HCT116 (cell line): ENCODE measurements at regions not wholly inside any gene's neighbourhood (a gene's known extent, or its start where the extent isn't known, plus 50 kb on each side); places are given as distances from the start of the nearest gene placed in this dataset.

Experiments
- ATAC-seq: fragments of 200-7000 bp; cut with Tn5 transposase; 2 replicates; pipeline ENCODE4 v1.9.1; 2020; ENCODE audit warnings: mild to moderate bottlenecking, moderate library complexity
- BruUV-seq: library from RNA; stranded (reverse); fragments of 400-500 nt; replicated peaks from 2 replicates; lab custom pipeline; 2021; lab: Mats Ljungman, UMichigan
- CTCF ChIA-PET: fragments of 300-600 bp; sonication (Branson Sonifier 250); formaldehyde crosslinking; loops from one replicate; lab custom pipeline; 2021; ENCODE audit warnings: antibody characterized with exemption; lab: Charles Lee
- POLR2A ChIA-PET: fragments of 300-600, 350-600 bp; sonication (Branson Sonifier 250); formaldehyde crosslinking; loops from one replicate; lab custom pipeline; 2021; ENCODE audit warnings: antibody characterized with exemption; lab: Charles Lee
- RAD21 ChIA-PET, 2 experiments: fragments of 300-600 bp; sonication (Branson Sonifier 250); formaldehyde crosslinking; loops; one replicate each; lab custom pipeline; 2023; ENCODE audit warnings: low total read pairs in 2 of 2; ENCODE audit not compliant: uncharacterized antibody in 2 of 2, unreplicated experiment in 2 of 2, low non-redundant PET in 1 of 2; lab: Charles Lee
- DNase-seq: peaks from one replicate; pipeline ENCODE4 v3.0.0-alpha.2; 2010; ENCODE audit warnings: low read depth, low spot score
- H2AFZ ChIP-seq: fragments of 200-600 bp; shearing (Covaris generic), sonication (generic); 2 replicates; pipeline ENCODE4 v1.6.1; 2017; ENCODE audit warnings: low read depth, mixed run types, mixed read lengths, antibody characterized with exemption, low read length; ENCODE audit not compliant: poor library complexity, severe bottlenecking
- H3K27ac ChIP-seq: 2 replicates; pipeline ENCODE4 v1.5.1; 2012; ENCODE audit warnings: low read depth, low read length
- H3K27me3 ChIP-seq: fragments of 200-600 bp; sonication (generic); 2 replicates; pipeline ENCODE4 v1.6.1; 2016; ENCODE audit warnings: mixed run types, low read length, mixed read lengths; ENCODE audit not compliant: insufficient read depth
- H3K36me3 ChIP-seq, 2 experiments: fragments of 200-500 bp in 1 of 2; fragments of 200-600 bp in 1 of 2; sonication (Bioruptor generic) in 1 of 2; sonication (generic) in 1 of 2; 2 replicates each; pipeline versions ENCODE4 v1.5.1 to v1.6.1; 2014 to 2016; ENCODE audit warnings: low read length in 2 of 2, inconsistent platforms in 1 of 2, mixed read lengths in 1 of 2, mixed run types in 1 of 2; ENCODE audit not compliant: insufficient read depth in 2 of 2, control insufficient read depth in 1 of 2
- H3K4me1 ChIP-seq, 2 experiments: fragments of 200-600 bp in 1 of 2; sonication (generic) in 1 of 2; 2 replicates each; pipeline versions ENCODE4 v1.5.1 to v1.6.1; 2012 to 2017; ENCODE audit warnings: low read length in 2 of 2, inconsistent platforms in 1 of 2, mild to moderate bottlenecking in 1 of 2, mixed read lengths in 1 of 2, mixed run types in 1 of 2, moderate library complexity in 1 of 2; ENCODE audit not compliant: insufficient read depth in 2 of 2, control insufficient read depth in 1 of 2
- H3K4me2 ChIP-seq: fragments of 200-600 bp; sonication (generic); 2 replicates; pipeline ENCODE4 v1.6.1; 2017; ENCODE audit warnings: mixed run types, low read length, mixed read lengths
- H3K4me3 ChIP-seq, 2 experiments: fragments of 200-600 bp in 1 of 2; sonication (generic) in 1 of 2; replicated peaks in 1 of 2; 2 replicates each; pipeline ENCODE4 v1.5.1; 2011 to 2016; ENCODE audit warnings: low read length in 2 of 2, control low read depth in 1 of 2, low read depth in 1 of 2, mild to moderate bottlenecking in 1 of 2, mixed read lengths in 1 of 2, mixed run types in 1 of 2
- H3K79me2 ChIP-seq: fragments of 200-600 bp; sonication (generic); 2 replicates; pipeline ENCODE4 v1.6.1; 2017; ENCODE audit warnings: mild to moderate bottlenecking, mixed run types, low read length, moderate library complexity, mixed read lengths; ENCODE audit not compliant: insufficient read depth
- H3K9ac ChIP-seq: fragments of 200-600 bp; sonication (generic); 2 replicates; pipeline ENCODE4 v1.6.1; 2016; ENCODE audit warnings: low read length, mixed read lengths
- H3K9me2 ChIP-seq: fragments of 200-600 bp; sonication (generic), shearing (Covaris generic); 2 replicates; pipeline ENCODE4 v1.6.1; 2017; ENCODE audit warnings: mixed run types, mild to moderate bottlenecking, moderate library complexity; ENCODE audit not compliant: insufficient read depth
- H3K9me3 ChIP-seq, 2 experiments: fragments of 200-500 bp in 1 of 2; fragments of 200-600 bp in 1 of 2; sonication (Bioruptor generic) in 1 of 2; sonication (generic) in 1 of 2; 2 replicates each; pipeline ENCODE4 v1.6.1; 2014 to 2017; ENCODE audit warnings: low read length in 2 of 2, mixed read lengths in 2 of 2, inconsistent platforms in 1 of 2, low read depth in 1 of 2, mild to moderate bottlenecking in 1 of 2, mixed run types in 1 of 2, moderate library complexity in 1 of 2; ENCODE audit not compliant: control insufficient read depth in 1 of 2, insufficient read depth in 1 of 2
- H4K20me1 ChIP-seq: fragments of 200-600 bp; sonication (generic), shearing (Covaris generic); 2 replicates; pipeline ENCODE4 v1.6.1; 2017; ENCODE audit warnings: mixed run types, mild to moderate bottlenecking, moderate library complexity; ENCODE audit not compliant: insufficient read depth
- ATF3 ChIP-seq: IDR thresholded peaks from 2 replicates; pipeline ENCODE4 v1.6.1; 2012
- CBX3 ChIP-seq: IDR thresholded peaks from 2 replicates; pipeline ENCODE4 v1.6.1; 2012; ENCODE audit warnings: low read depth
- CEBPB ChIP-seq: IDR thresholded peaks from 2 replicates; pipeline ENCODE4 v1.6.1; 2012; ENCODE audit warnings: low read depth
- CTCF ChIP-seq, 3 experiments: fragments of 200-600 bp in 1 of 3; sonication (generic) in 1 of 3; IDR thresholded peaks in 2 of 3; conservative IDR thresholded peaks in 1 of 3; 2 replicates each; pipeline ENCODE4 v1.5.1; 2012 to 2017; ENCODE audit warnings: low read depth in 2 of 3, low read length in 2 of 3, antibody characterized with exemption in 1 of 3, borderline replicate concordance in 1 of 3, control low read depth in 1 of 3, mild to moderate bottlenecking in 1 of 3, mixed read lengths in 1 of 3, mixed run types in 1 of 3, moderate library complexity in 1 of 3; ENCODE audit not compliant: insufficient read depth in 1 of 3
- ELF1 ChIP-seq: IDR thresholded peaks from 2 replicates; pipeline ENCODE4 v1.6.1; 2012; ENCODE audit warnings: low read depth, borderline replicate concordance
- EZH2phosphoT487 ChIP-seq: fragments of 200-600 bp; IDR thresholded peaks from 2 replicates; pipeline ENCODE4 v1.6.1; 2018; ENCODE audit warnings: antibody characterized with exemption, borderline replicate concordance
- FOSL1 ChIP-seq: IDR thresholded peaks from 2 replicates; pipeline ENCODE4 v1.6.1; 2012; ENCODE audit warnings: low read depth
- JUND ChIP-seq: IDR thresholded peaks from 2 replicates; pipeline ENCODE4 v1.6.1; 2012
- MAX ChIP-seq: IDR thresholded peaks from 2 replicates; pipeline ENCODE4 v1.6.1; 2012
- POLR2AphosphoS5 ChIP-seq: IDR thresholded peaks from 2 replicates; pipeline ENCODE4 v1.6.1; 2011; ENCODE audit warnings: mild to moderate bottlenecking, low read depth, low read length, moderate library complexity
- RAD21 ChIP-seq: IDR thresholded peaks from 2 replicates; pipeline ENCODE4 v1.6.1; 2012; ENCODE audit warnings: low read depth, mild to moderate bottlenecking
- SIN3A ChIP-seq: IDR thresholded peaks from 2 replicates; pipeline ENCODE4 v1.6.1; 2012; ENCODE audit warnings: low read depth
- SP1 ChIP-seq: IDR thresholded peaks from 2 replicates; pipeline ENCODE4 v1.6.1; 2012; ENCODE audit warnings: low read depth
- SRF ChIP-seq: IDR thresholded peaks from 2 replicates; pipeline ENCODE4 v1.6.1; 2012; ENCODE audit warnings: low read depth
- YY1 ChIP-seq: IDR thresholded peaks from 2 replicates; pipeline ENCODE4 v1.6.1; 2011; ENCODE audit warnings: low read length, low read depth, moderate library complexity, mild to moderate bottlenecking; ENCODE audit not compliant: insufficient replicate concordance; ENCODE audit errors: extremely low read depth
- ZBTB33 ChIP-seq: IDR thresholded peaks from 2 replicates; pipeline ENCODE4 v1.6.1; 2011; ENCODE audit warnings: mild to moderate bottlenecking, low read length, moderate library complexity; ENCODE audit not compliant: insufficient replicate concordance; ENCODE audit errors: extremely low read depth
- intact Hi-C: fragments of 100-400 bp; cut with micrococcal nuclease; formaldehyde crosslinking; loops from 2 replicates; pipeline ENCODE4 v1.10.0; 2022

GRCh38 chr2:14285812-14286211, 346.7 kb upstream of the LRATD1 start:
- H3K9me3 ChIP-seq = peaks cover 6 to 18% of the 10 kb centered on the region in 2 experiments; a peak in 2 of 4 replicates
- no peak overlapping the region for H2AFZ ChIP-seq
- DNase-seq = no peak
- no TSS peak for BruUV-seq
- H3K79me2 ChIP-seq = no peaks in the 10 kb centered on the region
- intact Hi-C loops = no loop called here
- no peak overlapping the region for H3K27ac ChIP-seq
- H3K9me2 ChIP-seq = no peaks in the 10 kb centered on the region
- no peak for ATAC-seq
- no peak for TF ChIP-seq FOSL1
- no peak for TF ChIP-seq MAX
- no peak for TF ChIP-seq CBX3
- no peak for TF ChIP-seq SIN3A
- no peak for TF ChIP-seq RAD21
- TF ChIP-seq ELF1 = no peak
- TF ChIP-seq EZH2phosphoT487 = no peak
- TF ChIP-seq POLR2AphosphoS5 = no peak
- TF ChIP-seq ATF3 = no peak
- no peak for TF ChIP-seq JUND
- TF ChIP-seq SP1 = no peak
- no peak for TF ChIP-seq SRF
- no peak for TF ChIP-seq YY1
- TF ChIP-seq CTCF (IDR thresholded peaks at IDR 0.05 in 2 of 3, conservative IDR thresholded peaks at IDR 0.05 in 1 of 3; ENCODE audit: borderline replicate concordance in 1 of 3, insufficient read depth in 1 of 3, low read depth in 2 of 3, low read length in 2 of 3) = no peak
- no peak for TF ChIP-seq CEBPB
- no peak for TF ChIP-seq ZBTB33
- H3K4me1 ChIP-seq = no peaks in the 10 kb centered on the region
- H4K20me1 ChIP-seq = no peaks in the 10 kb centered on the region
- ChIA-PET RAD21 (no interaction called here), CTCF (no interaction called here), POLR2A (no interaction called here)
- no peaks in the 10 kb centered on the region for H3K36me3 ChIP-seq
- H3K9ac ChIP-seq = no peak overlapping the region
- no peaks in the 10 kb centered on the region for H3K27me3 ChIP-seq
- H3K4me2 ChIP-seq = no peak overlapping the region
- no peak overlapping the region for H3K4me3 ChIP-seq
